Esophagus muscularis mucosa (tissue), 4 donors: ENCODE measurements at regions not wholly inside any gene's neighbourhood (a gene's known extent, or its start where the extent isn't known, plus 50 kb on each side); places are given as distances from the start of the nearest gene placed in this dataset.

Source experiments
- DNase-seq: peaks from one replicate; pipeline ENCODE4 v3.0.0-alpha.2; 2017; ENCODE audit errors: extremely low spot score
- H3K27ac ChIP-seq, 4 donors: fragments of 200-600 bp; sonication (generic); replicated peaks in 1 of 4; 1 replicate in 3 of 4; 2 replicates in 1 of 4; pipeline ENCODE4 v1.5.1; 2016 to 2019; ENCODE audit warnings: mild to moderate bottlenecking in 1 of 4
- H3K27me3 ChIP-seq, 4 donors: fragments of 200-600 bp; sonication (generic); one replicate each; pipeline versions ENCODE4 v1.5.1 to v1.6.0; 2016 to 2019
- H3K36me3 ChIP-seq, 4 donors: fragments of 200-600 bp; sonication (generic); one replicate each; pipeline ENCODE4 v1.5.1; 2016 to 2019
- H3K4me1 ChIP-seq, 4 donors: fragments of 200-600 bp; sonication (generic); one replicate each; pipeline ENCODE4 v1.5.1; 2016 to 2019
- H3K4me3 ChIP-seq, 4 donors: fragments of 200-600 bp; sonication (generic); 1 replicate in 2 of 4; 2 replicates in 2 of 4; pipeline ENCODE4 v1.5.1; 2016 to 2019; ENCODE audit warnings: mild to moderate bottlenecking in 4 of 4, moderate library complexity in 1 of 4
- H3K9me3 ChIP-seq, 4 donors: fragments of 200-600 bp; sonication (generic); 1 replicate in 3 of 4; 2 replicates in 1 of 4; pipeline ENCODE4 v1.5.1; 2016 to 2019
- CTCF ChIP-seq, 3 experiments: fragments of 200-600 bp in 2 of 3; fragments of 450-650 bp in 1 of 3; sonication (generic) in 2 of 3; IDR thresholded peaks; one replicate each; pipeline ENCODE4 v1.5.1; 2017 to 2019; ENCODE audit warnings: antibody characterized with exemption in 3 of 3, mild to moderate bottlenecking in 2 of 3, moderate library complexity in 1 of 3
- EP300 ChIP-seq: sonication (generic); formaldehyde crosslinking; IDR thresholded peaks from one replicate; pipeline ENCODE4 v1.6.1; 2017; ENCODE audit warnings: antibody characterized with exemption
- POLR2A ChIP-seq: fragments of 450-650 bp; IDR thresholded peaks from one replicate; pipeline ENCODE4 v1.6.1; 2017; ENCODE audit warnings: antibody characterized with exemption, moderate library complexity, mild to moderate bottlenecking, low read depth
- POLR2AphosphoS5 ChIP-seq, 2 donors: sonication (generic); formaldehyde crosslinking; IDR thresholded peaks; one replicate each; pipeline ENCODE4 v1.6.1; 2017; ENCODE audit warnings: antibody characterized with exemption in 2 of 2
- WGBS: methylation state at CpG from one replicate; pipeline ENCODE4 v1.1.5; 2018; 5-methylcytosine and 5-hydroxymethylcytosine counted together
- intact Hi-C: fragments of 100-400 bp; cut with DNase I; formaldehyde crosslinking; loops from one replicate; pipeline ENCODE4 v1.15.1; 2023

GRCh38 chr6:106773996-106774629, 144.7 kb downstream of the QRSL1 start:
- no peaks in the 10 kb centered on the region for H3K36me3 ChIP-seq
- H3K27ac ChIP-seq, result no peak overlapping the region
- no peaks in the 10 kb centered on the region for H3K27me3 ChIP-seq
- peaks cover 0 to 6% (median 0%) of the 10 kb centered on the region in 4 donors for H3K4me1 ChIP-seq
- intact Hi-C loops, result no loop called here
- 54% methylated on average over 8 of the region's 8 CpGs for WGBS
- H3K4me3 ChIP-seq, result no peak overlapping the region
- DNase-seq, result no peak
- TF ChIP-seq CTCF (IDR thresholded peaks at IDR 0.05) (no peak), EP300 (no peak), POLR2A (no peak), POLR2AphosphoS5 (IDR thresholded peaks at IDR 0.05) (no peak)
- H3K9me3 ChIP-seq, result peaks cover 0 to 23% (median 14%) of the 10 kb centered on the region in 4 donors

- Histone ChIP-seq H3K27ac (no peak overlapping the region), H3K9me3 (peaks cover 0 to 23% (median 14%) of the 10 kb centered on the region in 4 donors), H3K4me3 (no peak overlapping the region), H3K4me1 (peaks cover 0 to 6% (median 0%) of the 10 kb centered on the region in 4 donors), H3K36me3 (no peaks in the 10 kb centered on the region), H3K27me3 (no peaks in the 10 kb centered on the region)
- no peak for DNase-seq
- TF ChIP-seq POLR2AphosphoS5 (IDR thresholded peaks at IDR 0.05) (no peak), EP300 (no peak), CTCF (IDR thresholded peaks at IDR 0.05) (no peak), POLR2A (no peak)
- WGBS, result 37% methylated on average over 3 of the region's 3 CpGs
- intact Hi-C loops, result no loop called here
Measured at GRCh38 chr6:106773522-106773921, 144.1 kb downstream of the QRSL1 start.

- intact Hi-C loops, result no loop called here
- no peak overlapping the region for H3K27ac ChIP-seq
- H3K4me1 ChIP-seq, result peaks cover 0 to 6% (median 0%) of the 10 kb centered on the region in 4 donors
- TF ChIP-seq CTCF (IDR thresholded peaks at IDR 0.05) (no peak), POLR2A (no peak), EP300 (no peak), POLR2AphosphoS5 (IDR thresholded peaks at IDR 0.05) (no peak)
- no peaks in the 10 kb centered on the region for H3K36me3 ChIP-seq
- WGBS, result 86% methylated on average over 7 of the region's 7 CpGs
- H3K4me3 ChIP-seq, result no peak overlapping the region
- no peaks in the 10 kb centered on the region for H3K27me3 ChIP-seq
- H3K9me3 ChIP-seq, result peaks cover 0 to 22% (median 14%) of the 10 kb centered on the region in 4 donors
- DNase-seq, result no peak
Measured at GRCh38 chr6:106772270-106773142, 143.1 kb downstream of the QRSL1 start.

GRCh38 chr6:106771822-106772221, 142.4 kb downstream of the QRSL1 start:
- no peak for DNase-seq
- H3K4me1 ChIP-seq, result peaks cover 0 to 6% (median 0%) of the 10 kb centered on the region in 4 donors
- WGBS, result 96% methylated on average over 4 of the region's 4 CpGs
- H3K27me3 ChIP-seq, result no peaks in the 10 kb centered on the region
- no peak overlapping the region for H3K4me3 ChIP-seq
- TF ChIP-seq POLR2AphosphoS5 (IDR thresholded peaks at IDR 0.05) (no peak), EP300 (no peak), POLR2A (no peak), CTCF (IDR thresholded peaks at IDR 0.05) (no peak)
- intact Hi-C loops, result no loop called here
- no peak overlapping the region for H3K27ac ChIP-seq
- H3K36me3 ChIP-seq, result no peaks in the 10 kb centered on the region
- peaks cover 0 to 22% (median 14%) of the 10 kb centered on the region in 4 donors for H3K9me3 ChIP-seq
